Neural progenitor cell (in vitro differentiated cells): ENCODE measurements at regions not wholly inside any gene's neighbourhood (a gene's known extent, or its start where the extent isn't known, plus 50 kb on each side); places are given as distances from the start of the nearest gene placed in this dataset.

Experiments used
- DNase-seq: peaks from one replicate; pipeline ENCODE4 v3.0.0-alpha.2; 2016; ENCODE audit warnings: low spot score
- H2AFZ ChIP-seq: fragments of 200-600 bp; sonication (generic); replicated peaks from 2 replicates; pipeline ENCODE4 v1.6.1; 2016; ENCODE audit warnings: antibody characterized with exemption
- H3F3A ChIP-seq: fragments of 200-600 bp; sonication (generic); 2 replicates; pipeline ENCODE4 v1.6.1; 2016; ENCODE audit warnings: antibody characterized with exemption, low read depth
- H3K27ac ChIP-seq: fragments of 200-600 bp; sonication (generic); 2 replicates; pipeline ENCODE4 v1.5.1; 2016; ENCODE audit warnings: mild to moderate bottlenecking
- H3K27me3 ChIP-seq: fragments of 200-600 bp; sonication (generic); 2 replicates; pipeline ENCODE4 v1.6.1; 2016; ENCODE audit warnings: mild to moderate bottlenecking, moderate library complexity
- H3K36me3 ChIP-seq: fragments of 200-600 bp; sonication (generic); 2 replicates; pipeline ENCODE4 v1.5.1; 2016
- H3K4me1 ChIP-seq: fragments of 200-600 bp; sonication (generic); 2 replicates; pipeline ENCODE4 v1.6.1; 2016; ENCODE audit warnings: mixed run types
- H3K4me2 ChIP-seq: fragments of 200-600 bp; sonication (generic); 2 replicates; pipeline ENCODE4 v1.6.1; 2016
- H3K4me3 ChIP-seq: fragments of 200-600 bp; sonication (generic); 2 replicates; pipeline ENCODE4 v1.5.1; 2016
- H3K79me2 ChIP-seq: fragments of 200-600 bp; sonication (generic); 2 replicates; pipeline ENCODE4 v1.6.1; 2016; ENCODE audit warnings: low read depth
- H3K9ac ChIP-seq: fragments of 200-600 bp; sonication (generic); 2 replicates; pipeline ENCODE4 v1.6.1; 2016
- H3K9me3 ChIP-seq: fragments of 200-600 bp; sonication (generic); 2 replicates; pipeline ENCODE4 v1.5.1; 2016; ENCODE audit warnings: low read depth
- H4K20me1 ChIP-seq: fragments of 200-600 bp; sonication (generic); 2 replicates; pipeline ENCODE4 v1.6.1; 2016; ENCODE audit warnings: low read depth
- H3K27ac Mint-ChIP-seq: 3 replicates; pipeline ENCODE4 v1.8.0; 2021; ENCODE audit warnings: mixed read lengths
- H3K27me3 Mint-ChIP-seq: 2 replicates; pipeline ENCODE4 v1.8.0; 2022; ENCODE audit warnings: low read depth, mild to moderate bottlenecking, inconsistent platforms, moderate library complexity, mixed read lengths; ENCODE audit not compliant: insufficient read depth
- H3K36me3 Mint-ChIP-seq: 3 replicates; pipeline ENCODE4 v1.8.0; 2021; ENCODE audit warnings: mixed read lengths
- H3K4me1 Mint-ChIP-seq: 3 replicates; pipeline ENCODE4 v1.8.0; 2021; ENCODE audit warnings: mixed read lengths
- H3K4me3 Mint-ChIP-seq: 3 replicates; pipeline ENCODE4 v1.8.0; 2021; ENCODE audit warnings: mild to moderate bottlenecking, moderate library complexity, mixed read lengths
- H3K9me3 Mint-ChIP-seq: 3 replicates; pipeline ENCODE4 v1.8.0; 2020; ENCODE audit warnings: mixed read lengths
- EZH2 ChIP-seq: fragments of 200-600 bp; sonication (generic); IDR thresholded peaks from 2 replicates; pipeline ENCODE4 v1.6.1; 2017; ENCODE audit warnings: antibody characterized with exemption, mild to moderate bottlenecking, moderate library complexity
- EZH2phosphoT487 ChIP-seq: fragments of 200-600 bp; sonication (generic); IDR thresholded peaks from 2 replicates; pipeline ENCODE4 v1.6.1; 2017; ENCODE audit warnings: antibody characterized with exemption
- TF ChIP-seq, protein P1 (sequence below): fragments of 200-600 bp; sonication (generic); IDR thresholded peaks from 2 replicates; pipeline ENCODE4 v1.5.1; 2017; ENCODE audit warnings: antibody characterized with exemption, mild to moderate bottlenecking

DNA sequence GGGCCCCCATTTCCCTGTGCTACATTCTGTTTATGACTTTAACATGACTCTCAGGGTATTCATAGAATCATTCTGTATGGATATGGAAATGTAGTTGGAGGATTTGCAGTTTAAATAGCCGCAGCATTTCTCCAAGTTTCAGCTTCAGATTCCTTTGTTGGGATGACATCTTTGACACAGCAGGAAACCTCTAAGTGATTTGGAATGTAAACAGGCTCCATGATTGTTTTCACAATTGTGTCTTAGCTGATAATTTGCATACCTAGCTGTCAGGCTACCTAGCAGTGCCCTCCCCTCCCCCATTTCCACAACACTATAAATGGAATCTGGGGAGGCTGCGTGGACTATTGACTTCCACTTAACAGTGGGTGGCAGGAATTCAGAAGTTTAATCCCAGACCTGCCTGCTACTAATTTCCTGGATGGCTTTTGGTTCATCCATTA lies 290.2 kb downstream of the HLX start:
- Histone ChIP-seq H3F3A (peaks cover 6% of the 10 kb centered on the region), H4K20me1 (no peaks in the 10 kb centered on the region), H3K9me3 (no peaks in the 10 kb centered on the region), H3K9ac (no peak overlapping the region), H3K27me3 (no peaks in the 10 kb centered on the region), H3K4me1 (peaks cover 15% of the 10 kb centered on the region), H3K4me3 (no peak overlapping the region), H3K27ac (no peak overlapping the region), H3K79me2 (no peaks in the 10 kb centered on the region), H3K36me3 (no peaks in the 10 kb centered on the region), H3K4me2 (peak overlapping the region; percentile 19), H2AFZ (no peak overlapping the region)
- no peaks in the 10 kb centered on the region for H3K36me3 Mint-ChIP-seq
- TF ChIP-seq EZH2phosphoT487 (no peak), EZH2 (no peak)
- H3K27ac Mint-ChIP-seq: no peak overlapping the region
- no peak overlapping the region for H3K4me3 Mint-ChIP-seq
- peak; percentile 76 for DNase-seq
- peaks cover 9% of the 10 kb centered on the region for H3K4me1 Mint-ChIP-seq
- peaks cover 9% of the 10 kb centered on the region for H3K27me3 Mint-ChIP-seq
- peaks cover 5% of the 10 kb centered on the region for H3K9me3 Mint-ChIP-seq

DNA sequence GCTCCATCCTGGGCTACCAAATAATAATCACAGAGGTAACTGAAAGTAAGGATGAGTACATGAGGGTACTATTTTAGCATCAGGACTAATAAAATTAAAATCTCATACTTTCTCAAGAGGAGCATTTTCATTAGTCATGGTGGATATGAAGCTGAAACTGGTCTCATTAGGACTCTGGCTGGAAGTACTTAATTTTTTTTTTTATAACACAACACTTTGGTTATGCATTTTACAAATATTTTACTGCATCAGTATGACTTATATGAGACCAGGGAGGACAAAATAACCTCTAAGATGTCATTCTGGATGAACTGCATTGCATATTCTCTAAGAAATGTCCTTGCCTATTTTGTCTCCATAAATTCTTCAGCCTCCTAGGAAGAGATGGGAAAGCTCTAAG lies 290.9 kb downstream of the HLX start:
- H2AFZ ChIP-seq: no peak overlapping the region
- no peaks in the 10 kb centered on the region for H3K9me3 ChIP-seq
- H3K4me2 ChIP-seq: no peak overlapping the region
- H3K79me2 ChIP-seq: no peaks in the 10 kb centered on the region
- no peak for DNase-seq
- H3K4me3 Mint-ChIP-seq: no peak overlapping the region
- H3K27me3 ChIP-seq: no peaks in the 10 kb centered on the region
- no peak overlapping the region for H3K4me3 ChIP-seq
- H3K36me3 ChIP-seq: no peaks in the 10 kb centered on the region
- no peak overlapping the region for H3K27ac ChIP-seq
- H4K20me1 ChIP-seq: no peaks in the 10 kb centered on the region
- H3K27me3 Mint-ChIP-seq: peaks cover 6% of the 10 kb centered on the region
- peaks cover 13% of the 10 kb centered on the region for H3K4me1 Mint-ChIP-seq
- peaks cover 5% of the 10 kb centered on the region for H3K9me3 Mint-ChIP-seq
- peaks cover 6% of the 10 kb centered on the region for H3F3A ChIP-seq
- H3K9ac ChIP-seq: no peak overlapping the region
- no peaks in the 10 kb centered on the region for H3K36me3 Mint-ChIP-seq
- peaks cover 15% of the 10 kb centered on the region for H3K4me1 ChIP-seq
- H3K27ac Mint-ChIP-seq: no peak overlapping the region
- TF ChIP-seq, protein P1, sequence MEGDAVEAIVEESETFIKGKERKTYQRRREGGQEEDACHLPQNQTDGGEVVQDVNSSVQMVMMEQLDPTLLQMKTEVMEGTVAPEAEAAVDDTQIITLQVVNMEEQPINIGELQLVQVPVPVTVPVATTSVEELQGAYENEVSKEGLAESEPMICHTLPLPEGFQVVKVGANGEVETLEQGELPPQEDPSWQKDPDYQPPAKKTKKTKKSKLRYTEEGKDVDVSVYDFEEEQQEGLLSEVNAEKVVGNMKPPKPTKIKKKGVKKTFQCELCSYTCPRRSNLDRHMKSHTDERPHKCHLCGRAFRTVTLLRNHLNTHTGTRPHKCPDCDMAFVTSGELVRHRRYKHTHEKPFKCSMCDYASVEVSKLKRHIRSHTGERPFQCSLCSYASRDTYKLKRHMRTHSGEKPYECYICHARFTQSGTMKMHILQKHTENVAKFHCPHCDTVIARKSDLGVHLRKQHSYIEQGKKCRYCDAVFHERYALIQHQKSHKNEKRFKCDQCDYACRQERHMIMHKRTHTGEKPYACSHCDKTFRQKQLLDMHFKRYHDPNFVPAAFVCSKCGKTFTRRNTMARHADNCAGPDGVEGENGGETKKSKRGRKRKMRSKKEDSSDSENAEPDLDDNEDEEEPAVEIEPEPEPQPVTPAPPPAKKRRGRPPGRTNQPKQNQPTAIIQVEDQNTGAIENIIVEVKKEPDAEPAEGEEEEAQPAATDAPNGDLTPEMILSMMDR: no peak
- TF ChIP-seq EZH2phosphoT487 (no peak), EZH2 (no peak)

DNA sequence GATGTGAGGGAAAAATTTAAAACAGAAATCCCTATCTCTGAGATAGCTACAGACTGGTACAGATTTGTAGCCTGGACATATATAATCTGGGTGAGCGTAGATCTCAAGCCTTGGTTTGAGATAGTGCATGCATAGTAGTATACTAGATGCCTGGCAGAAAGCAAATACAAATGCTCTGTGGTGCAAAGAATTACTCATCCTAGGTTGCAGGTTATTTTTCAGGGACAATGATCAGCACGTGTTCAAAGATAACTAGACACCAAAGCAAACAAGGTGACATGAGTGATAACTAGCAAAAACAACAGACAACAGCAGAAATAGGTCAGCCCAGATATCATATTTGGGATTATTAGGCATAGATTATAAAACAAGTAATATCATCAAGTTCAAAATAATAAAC lies 292.5 kb downstream of the HLX start:
- H3K4me1 Mint-ChIP-seq: peaks cover 13% of the 10 kb centered on the region
- Histone ChIP-seq H3K27me3 (no peaks in the 10 kb centered on the region), H3K9ac (no peak overlapping the region), H2AFZ (no peak overlapping the region), H3K79me2 (no peaks in the 10 kb centered on the region), H3K4me1 (peaks cover 15% of the 10 kb centered on the region), H4K20me1 (no peaks in the 10 kb centered on the region), H3K27ac (no peak overlapping the region), H3K9me3 (no peaks in the 10 kb centered on the region), H3F3A (peaks cover 6% of the 10 kb centered on the region), H3K4me2 (no peak overlapping the region), H3K4me3 (no peak overlapping the region), H3K36me3 (no peaks in the 10 kb centered on the region)
- no peak overlapping the region for H3K4me3 Mint-ChIP-seq
- H3K27me3 Mint-ChIP-seq: peaks cover 4% of the 10 kb centered on the region
- H3K27ac Mint-ChIP-seq: no peak overlapping the region
- no peaks in the 10 kb centered on the region for H3K36me3 Mint-ChIP-seq
- TF ChIP-seq, protein P1: no peak
- no peak for TF ChIP-seq EZH2
- TF ChIP-seq EZH2phosphoT487: no peak
- no peak for DNase-seq
- H3K9me3 Mint-ChIP-seq: peaks cover 5% of the 10 kb centered on the region

DNA sequence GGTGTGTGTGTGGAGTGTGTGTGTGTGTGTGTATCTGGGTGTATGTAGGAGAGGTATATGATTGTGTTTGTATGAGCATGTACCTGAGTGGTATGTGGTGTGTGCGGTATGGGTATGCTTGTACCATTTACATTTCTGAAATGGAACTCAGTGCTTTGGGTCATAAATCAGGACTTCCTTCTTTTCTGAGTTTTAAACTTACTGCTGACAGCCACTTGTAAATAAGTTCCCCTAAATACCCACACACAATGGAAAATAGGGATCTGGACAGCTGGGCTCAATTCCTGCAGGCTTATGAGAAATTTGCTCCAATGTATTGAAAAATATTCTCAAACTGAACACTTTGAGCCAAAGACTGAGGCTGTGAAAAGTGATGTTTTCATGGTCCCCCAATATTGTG lies 293.6 kb downstream of the HLX start:
- TF ChIP-seq EZH2phosphoT487 (no peak), EZH2 (no peak)
- TF ChIP-seq, protein P1: no peak
- Histone ChIP-seq H3K79me2 (no peaks in the 10 kb centered on the region), H3K4me3 (no peak overlapping the region), H3F3A (peaks cover 6% of the 10 kb centered on the region), H3K36me3 (no peaks in the 10 kb centered on the region), H3K27ac (no peak overlapping the region), H3K4me1 (peaks cover 15% of the 10 kb centered on the region), H3K4me2 (no peak overlapping the region), H3K27me3 (no peaks in the 10 kb centered on the region), H2AFZ (no peak overlapping the region), H3K9ac (no peak overlapping the region), H3K9me3 (no peaks in the 10 kb centered on the region), H4K20me1 (no peaks in the 10 kb centered on the region)
- Mint-ChIP-seq H3K4me1 (peaks cover 13% of the 10 kb centered on the region), H3K36me3 (no peaks in the 10 kb centered on the region), H3K27me3 (no peaks in the 10 kb centered on the region), H3K27ac (no peak overlapping the region), H3K9me3 (peaks cover 5% of the 10 kb centered on the region), H3K4me3 (no peak overlapping the region)
- no peak for DNase-seq
